ENCODE measurements at regions not wholly inside any gene's neighbourhood (a gene's known extent, or its start where the extent isn't known, plus 50 kb on each side); places are given as distances from the start of the nearest gene placed in this dataset.

GRCh38 chr3:181952929-181953328, 241.2 kb downstream of the SOX2 start:
- Histone ChIP-seq H3K4me2 (ENCODE audit: low read length) (no peak overlapping the region), H3K27ac (ENCODE audit: low read depth, low read length, poor library complexity, severe bottlenecking) (no peak overlapping the region), H4K20me1 (ENCODE audit: insufficient read depth, low read length) (no peaks in the 10 kb centered on the region), H2AFZ (ENCODE audit: low read length) (no peak overlapping the region), H3K9me2 (ENCODE audit: insufficient read depth, low read length) (no peaks in the 10 kb centered on the region), H3K9me3 (ENCODE audit: low read length) (no peaks in the 10 kb centered on the region), H3K36me3 (ENCODE audit: insufficient read depth, low read length) (no peaks in the 10 kb centered on the region), H3K4me3 (ENCODE audit: low read depth, low read length, poor library complexity, severe bottlenecking) (no peak overlapping the region), H3K79me2 (ENCODE audit: insufficient read depth, low read depth, low read length) (no peaks in the 10 kb centered on the region), H3K4me1 (ENCODE audit: insufficient read depth, low read length, poor library complexity, severe bottlenecking) (peaks cover 14% of the 10 kb centered on the region)
- DNase-seq (ENCODE audit: low spot score) = no peak
- no TSS peak for BruUV-seq (replicated peaks)
- TF ChIP-seq CTCF (conservative IDR thresholded peaks at IDR 0.05; ENCODE audit: low read length) (no peak), EZH2phosphoT487 (IDR thresholded peaks at IDR 0.05; ENCODE audit: borderline replicate concordance, low read depth, low read length) (no peak)
- intact Hi-C loops (cut with micrococcal nuclease; ENCODE audit: unreplicated experiment) = loop anchor here (10.0 kb wide), 1 partner anchor 302 kb away; no protein-coding TSS in a partner anchor
- ChIA-PET CTCF (ENCODE audit: unreplicated experiment) (interaction anchor here (0.5 to 1.5 kb wide), 3 partner anchors 10 to 39 kb away, joined by 3 read pairs; no protein-coding TSS in a partner anchor), POLR2A (interaction anchor here (0.7 to 1.7 kb wide), 6 partner anchors 10 to 101 kb away, joined by 3 to 7 read pairs (median 4); no protein-coding TSS in a partner anchor)

GRCh38 chr3:181955566-181955965, 243.8 kb downstream of the SOX2 start:
- TF ChIP-seq CTCF (conservative IDR thresholded peaks at IDR 0.05; ENCODE audit: low read length) = no peak
- no peak for TF ChIP-seq EZH2phosphoT487 (IDR thresholded peaks at IDR 0.05; ENCODE audit: borderline replicate concordance, low read depth, low read length)
- H4K20me1 ChIP-seq (ENCODE audit: insufficient read depth, low read length) = no peaks in the 10 kb centered on the region
- ChIA-PET POLR2A (interaction anchor here (0.6 kb wide), 1 partner anchor 350 kb away, joined by 3 read pairs; no protein-coding TSS in a partner anchor), CTCF (ENCODE audit: unreplicated experiment) (no interaction called here)
- intact Hi-C loops (cut with micrococcal nuclease; ENCODE audit: unreplicated experiment) = loop anchor here (10.0 kb wide), 1 partner anchor 299 kb away; no protein-coding TSS in a partner anchor
- H3K4me1 ChIP-seq (ENCODE audit: insufficient read depth, low read length, poor library complexity, severe bottlenecking) = peaks cover 14% of the 10 kb centered on the region
- no peaks in the 10 kb centered on the region for H3K9me3 ChIP-seq (ENCODE audit: low read length)
- H3K4me3 ChIP-seq (ENCODE audit: low read depth, low read length, poor library complexity, severe bottlenecking) = peak overlapping the region; percentile 15
- peak overlapping the region; percentile 87 for H2AFZ ChIP-seq (ENCODE audit: low read length)
- no peak overlapping the region for H3K27ac ChIP-seq (ENCODE audit: low read depth, low read length, poor library complexity, severe bottlenecking)
- BruUV-seq (replicated peaks) = no TSS peak
- peak overlapping the region; percentile 47 for H3K4me2 ChIP-seq (ENCODE audit: low read length)
- H3K9me2 ChIP-seq (ENCODE audit: insufficient read depth, low read length) = no peaks in the 10 kb centered on the region
- H3K79me2 ChIP-seq (ENCODE audit: insufficient read depth, low read depth, low read length) = no peaks in the 10 kb centered on the region
- DNase-seq (ENCODE audit: low spot score) = peak; percentile 35
- H3K36me3 ChIP-seq (ENCODE audit: insufficient read depth, low read length) = no peaks in the 10 kb centered on the region

- Histone ChIP-seq H2AFZ (ENCODE audit: low read length) (peak overlapping the region; percentile 87), H3K9me3 (ENCODE audit: low read length) (no peaks in the 10 kb centered on the region), H3K36me3 (ENCODE audit: insufficient read depth, low read length) (no peaks in the 10 kb centered on the region), H3K27ac (ENCODE audit: low read depth, low read length, poor library complexity, severe bottlenecking) (no peak overlapping the region), H3K79me2 (ENCODE audit: insufficient read depth, low read depth, low read length) (no peaks in the 10 kb centered on the region), H3K4me1 (ENCODE audit: insufficient read depth, low read length, poor library complexity, severe bottlenecking) (peaks cover 14% of the 10 kb centered on the region), H3K4me3 (ENCODE audit: low read depth, low read length, poor library complexity, severe bottlenecking) (peak overlapping the region; percentile 15), H3K9me2 (ENCODE audit: insufficient read depth, low read length) (no peaks in the 10 kb centered on the region), H3K4me2 (ENCODE audit: low read length) (peak overlapping the region; percentile 47), H4K20me1 (ENCODE audit: insufficient read depth, low read length) (no peaks in the 10 kb centered on the region)
- ChIA-PET CTCF (ENCODE audit: unreplicated experiment) (no interaction called here), POLR2A (interaction anchor here (0.6 to 1.2 kb wide), 2 partner anchors 24 to 351 kb away, joined by 3 to 4 read pairs; no protein-coding TSS in a partner anchor)
- TF ChIP-seq CTCF (conservative IDR thresholded peaks at IDR 0.05; ENCODE audit: low read length) (no peak), EZH2phosphoT487 (IDR thresholded peaks at IDR 0.05; ENCODE audit: borderline replicate concordance, low read depth, low read length) (no peak)
- intact Hi-C loops (cut with micrococcal nuclease; ENCODE audit: unreplicated experiment) = loop anchor here (10.0 kb wide), 1 partner anchor 299 kb away; no protein-coding TSS in a partner anchor
- no TSS peak for BruUV-seq (replicated peaks)
- DNase-seq (ENCODE audit: low spot score) = peak; percentile 25
Measured at GRCh38 chr3:181956122-181956521, 244.4 kb downstream of the SOX2 start.
